HG03378 (cell line): ENCODE measurements at regions not wholly inside any gene's neighbourhood (a gene's known extent, or its start where the extent isn't known, plus 50 kb on each side); places are given as distances from the start of the nearest gene placed in this dataset.

Experiments used
- ATAC-seq: cut with Tn5 transposase; IDR thresholded peaks from one replicate; pipeline ENCODE4 v1.9.1; 2021; ENCODE audit warnings: mild to moderate bottlenecking, moderate library complexity; ENCODE audit not compliant: unreplicated experiment

DNA sequence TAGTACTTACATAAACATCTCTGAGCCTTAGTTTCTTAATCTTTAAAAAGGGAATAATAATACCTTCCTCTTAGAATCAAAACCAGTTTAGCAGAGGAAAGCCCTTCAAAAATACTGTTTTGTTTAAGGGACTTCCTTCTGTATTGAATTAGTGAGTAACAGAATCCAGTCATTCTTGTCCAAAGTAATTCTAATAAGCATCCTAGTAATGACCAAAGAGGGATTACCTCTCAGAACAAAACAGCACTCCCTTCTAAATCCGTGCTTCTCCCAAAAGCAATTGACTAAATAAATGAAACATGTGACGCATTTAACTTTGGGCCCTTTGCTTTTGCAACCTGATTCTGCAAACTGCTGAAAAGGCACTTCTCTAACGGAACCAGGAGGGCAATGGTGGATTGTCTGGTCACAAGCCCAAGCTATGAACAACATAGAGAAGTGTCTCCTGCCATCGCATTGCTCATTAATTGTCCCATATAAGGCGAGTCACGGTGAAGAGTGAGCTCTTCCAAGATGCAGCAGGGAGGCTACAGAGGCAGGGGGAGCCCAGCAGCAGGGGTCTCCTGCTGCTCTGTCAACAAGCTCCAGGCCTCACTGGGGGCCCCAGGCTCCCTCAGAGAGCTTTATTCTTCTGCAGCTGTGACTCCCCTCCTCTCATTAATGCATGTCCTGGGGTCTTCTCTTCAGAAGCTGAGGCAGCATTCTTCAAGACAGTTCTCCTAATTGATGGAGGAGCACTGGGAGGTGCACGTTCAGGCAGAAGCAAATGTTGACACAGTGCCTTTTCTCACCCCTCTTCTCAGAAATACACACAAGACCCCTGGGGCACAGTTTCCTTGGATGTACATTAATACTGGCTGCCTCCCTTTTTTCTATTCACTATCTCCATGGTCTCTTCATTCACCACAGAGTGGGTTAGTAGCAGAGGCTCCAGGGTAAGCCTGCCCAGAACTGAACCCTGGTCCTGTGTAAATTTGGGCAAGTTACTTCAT is 419.6 kb upstream of the RASGEF1B start:
- no peak for ATAC-seq

DNA sequence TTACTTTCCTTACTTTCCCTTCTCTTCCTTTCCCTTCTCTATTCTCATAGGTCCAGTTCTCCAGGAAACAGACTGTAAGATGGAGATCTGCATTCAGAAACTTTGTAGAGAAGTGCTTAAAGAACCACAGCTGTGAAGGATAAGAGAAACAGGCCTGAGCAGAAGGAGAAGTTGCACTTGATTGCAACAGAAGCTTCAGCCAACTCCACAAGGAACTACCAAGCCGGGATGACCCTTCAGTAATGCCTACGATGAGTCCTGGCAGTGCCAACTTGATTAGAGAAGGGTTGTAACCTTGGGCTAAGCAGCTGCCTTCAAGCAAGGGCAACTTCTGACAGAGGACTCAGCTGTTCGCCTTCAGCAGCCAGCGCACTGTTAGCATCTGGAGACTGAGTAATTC is 413.3 kb upstream of the RASGEF1B start:
- no peak for ATAC-seq

DNA sequence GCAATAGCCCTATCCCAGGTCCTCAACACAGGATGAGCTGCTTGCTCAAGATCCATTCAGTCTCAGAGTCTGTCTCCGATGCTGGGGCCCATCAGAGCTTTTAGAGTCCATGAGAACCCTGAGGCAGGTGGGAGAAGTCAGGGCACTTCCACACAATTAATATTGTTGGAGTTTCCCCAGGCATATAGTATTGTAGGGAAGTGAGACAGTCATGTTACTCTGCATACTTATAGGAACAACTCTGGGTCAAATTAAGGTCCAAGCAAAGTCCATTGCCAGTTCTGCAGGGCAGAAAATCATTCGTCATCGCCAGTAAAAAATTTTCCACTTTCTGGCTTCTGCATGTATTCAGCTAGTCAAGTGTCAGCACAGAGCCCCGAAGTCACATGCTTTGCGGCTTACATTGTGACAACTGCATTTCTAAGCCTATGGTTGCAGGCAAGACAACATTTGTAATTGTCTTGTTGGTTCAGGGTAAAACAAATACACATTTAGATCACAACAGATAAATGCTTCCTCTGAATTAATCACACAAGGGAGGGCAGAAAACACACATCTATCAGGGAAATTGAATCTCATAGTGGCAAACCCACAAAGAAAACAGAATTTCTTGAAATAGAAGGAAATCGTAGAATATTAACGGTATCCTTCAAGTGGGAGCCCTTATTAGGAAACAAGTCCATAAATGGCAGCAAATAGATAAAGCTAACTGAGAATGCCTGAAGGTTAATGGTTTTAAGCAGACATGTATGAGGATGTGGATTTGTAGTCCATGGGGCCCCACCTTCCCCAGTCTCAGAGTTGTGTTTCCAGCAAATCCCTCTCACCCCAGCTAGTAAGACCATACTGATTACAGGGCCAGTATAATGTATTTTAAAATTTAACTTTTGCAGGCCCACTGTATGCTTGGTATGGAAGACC is 412.1 kb upstream of the RASGEF1B start:
- ATAC-seq: no peak

DNA sequence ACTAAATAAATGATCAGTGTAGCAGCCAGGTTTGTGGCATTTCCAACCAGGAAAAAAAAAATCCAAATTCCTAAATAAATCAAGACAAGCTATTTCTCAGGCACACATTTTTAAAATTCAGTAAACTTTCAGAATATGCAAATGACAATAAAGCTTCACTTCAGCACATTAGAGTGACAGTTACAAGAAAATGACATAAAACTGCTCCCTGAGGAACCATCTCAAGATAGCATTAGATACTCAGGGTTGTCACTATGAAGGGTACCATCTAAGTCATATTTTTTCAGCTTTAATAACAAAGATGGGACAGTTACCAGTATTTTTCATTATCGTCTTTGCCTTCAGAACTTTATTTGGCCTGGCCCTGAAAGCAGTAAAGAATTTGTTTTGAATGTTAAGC is 411.3 kb upstream of the RASGEF1B start:
- no peak for ATAC-seq

DNA sequence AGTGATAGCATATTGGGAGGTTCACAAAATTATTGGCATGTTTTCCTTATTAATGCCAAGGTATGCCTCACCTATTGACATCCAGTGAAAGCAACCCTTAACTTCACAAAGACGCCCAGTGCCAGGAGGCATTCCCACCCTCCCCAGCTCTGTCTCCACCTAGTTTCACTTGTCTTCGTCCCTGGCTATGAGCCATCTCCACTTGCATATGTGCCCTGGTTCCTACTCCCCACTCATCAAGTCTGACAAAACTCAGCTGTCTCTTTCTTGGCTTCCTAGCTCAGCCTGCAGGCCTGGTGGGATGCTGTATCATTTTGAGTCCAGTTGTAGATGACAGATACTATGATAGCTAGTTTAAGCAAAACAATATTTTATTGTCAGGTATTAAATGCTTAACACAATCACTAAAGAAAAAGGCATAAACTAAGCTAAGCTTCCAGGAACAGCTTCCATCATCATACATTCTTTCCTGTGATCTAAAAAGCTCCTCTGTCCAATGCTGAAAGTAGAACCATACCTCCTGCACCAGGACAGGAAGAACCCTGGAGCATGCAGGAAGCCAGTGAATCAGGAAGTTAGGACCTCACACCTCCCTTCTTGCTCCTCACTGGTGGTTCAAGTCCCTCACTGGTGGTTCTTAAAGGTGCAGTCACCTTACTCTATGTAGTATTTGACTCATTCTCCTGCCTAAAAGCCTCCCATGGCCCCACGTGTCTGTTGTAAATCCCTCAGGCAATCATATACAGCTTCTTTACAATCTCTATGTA is 410.3 kb upstream of the RASGEF1B start:
- no peak for ATAC-seq

DNA sequence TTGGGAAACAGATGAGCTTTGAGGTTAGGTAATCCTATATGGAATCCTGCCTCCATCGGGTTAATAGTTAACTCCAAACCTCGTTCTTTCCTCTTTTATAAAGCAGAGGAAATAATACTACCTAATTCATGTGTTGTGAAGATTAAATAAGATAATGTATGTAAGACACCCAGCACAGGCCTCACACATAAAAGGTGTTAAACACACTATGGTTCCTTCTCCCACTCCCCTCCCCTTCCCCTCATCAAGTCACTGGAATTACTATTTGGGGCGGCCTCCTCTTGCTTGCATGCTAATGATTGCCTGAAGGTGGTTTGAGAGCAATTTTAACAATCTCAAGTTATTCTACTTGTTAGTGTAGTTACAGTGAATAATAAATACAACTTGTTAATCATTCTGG is 404.4 kb upstream of the RASGEF1B start:
- no peak for ATAC-seq

DNA sequence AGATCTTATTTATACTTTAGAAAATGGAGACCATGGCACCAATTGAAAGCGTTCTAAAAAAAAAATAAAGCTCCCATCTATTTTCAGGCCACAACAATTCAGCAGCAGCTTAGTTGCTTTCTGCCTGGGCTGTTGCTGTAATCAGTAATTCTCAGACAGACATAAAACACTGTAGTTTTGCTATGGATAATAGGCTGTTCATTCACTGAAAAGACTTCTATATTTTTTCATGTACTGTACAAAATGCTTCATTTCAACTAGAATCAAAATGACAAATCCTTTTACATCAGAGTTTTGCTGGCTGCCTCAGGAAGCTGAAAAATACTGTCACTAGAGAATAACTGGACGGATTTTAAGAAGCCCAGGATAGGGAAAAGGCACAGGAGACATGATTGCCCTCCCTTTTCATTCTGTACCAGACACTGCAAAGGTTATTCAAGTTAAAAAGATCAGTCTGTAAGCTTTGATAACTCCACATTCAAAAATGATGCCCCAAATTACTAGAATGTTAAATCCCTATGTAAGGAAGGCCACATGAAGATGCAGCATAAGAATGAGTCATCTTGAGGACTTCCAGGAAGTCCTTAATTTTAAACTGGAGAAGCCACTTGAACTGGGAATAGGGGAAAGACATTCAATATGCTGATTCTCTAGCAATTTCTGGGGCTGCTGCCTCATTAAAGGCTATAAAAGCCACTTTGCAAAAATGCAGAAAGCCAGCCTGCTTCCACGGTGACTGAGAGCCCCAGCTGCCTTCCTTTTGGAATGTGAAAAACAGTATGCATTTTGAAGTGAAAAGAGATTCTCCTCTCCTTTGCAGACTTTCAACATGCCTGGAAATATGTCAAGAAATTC is 403.2 kb upstream of the RASGEF1B start:
- ATAC-seq: no peak

DNA sequence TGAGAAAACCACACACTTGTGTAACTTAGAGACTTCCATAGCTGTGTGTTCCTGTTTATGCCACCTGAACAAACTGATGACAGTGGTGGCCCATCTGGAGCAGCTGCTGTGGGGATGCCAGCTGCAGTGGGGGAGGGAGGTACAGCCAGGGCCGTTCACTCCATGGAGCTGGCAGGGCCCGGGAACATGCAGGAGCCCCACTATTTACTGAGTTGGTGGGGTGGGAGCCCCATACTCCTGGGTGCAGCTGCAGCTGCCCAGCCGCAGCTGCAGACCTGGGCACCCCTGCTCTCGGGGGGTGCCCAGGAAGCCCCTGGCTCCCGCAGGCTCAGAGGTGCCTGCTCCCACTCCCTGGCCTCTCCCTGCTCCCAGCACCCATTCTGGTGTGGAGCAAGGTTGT is 398.6 kb upstream of the RASGEF1B start:
- ATAC-seq: no peak

DNA sequence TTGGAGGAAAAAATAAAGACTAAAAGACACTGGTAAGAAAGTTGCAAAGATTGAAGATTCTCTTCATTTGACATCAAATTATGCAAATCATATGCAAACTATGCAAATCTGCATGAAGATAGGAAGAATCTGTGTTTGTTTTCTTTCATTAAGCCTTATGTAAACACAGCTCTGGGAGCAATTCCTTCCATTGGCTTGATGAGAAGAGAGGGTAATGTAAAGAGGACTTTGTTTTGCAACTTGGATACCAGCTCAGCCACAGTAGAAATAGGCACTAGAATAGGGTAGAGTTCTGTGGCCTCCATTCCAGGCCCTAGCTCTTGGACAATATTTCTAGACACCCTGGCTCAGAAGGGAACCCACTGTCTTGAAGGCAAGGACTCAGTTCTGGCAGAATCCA is 388.4 kb upstream of the RASGEF1B start:
- no peak for ATAC-seq

DNA sequence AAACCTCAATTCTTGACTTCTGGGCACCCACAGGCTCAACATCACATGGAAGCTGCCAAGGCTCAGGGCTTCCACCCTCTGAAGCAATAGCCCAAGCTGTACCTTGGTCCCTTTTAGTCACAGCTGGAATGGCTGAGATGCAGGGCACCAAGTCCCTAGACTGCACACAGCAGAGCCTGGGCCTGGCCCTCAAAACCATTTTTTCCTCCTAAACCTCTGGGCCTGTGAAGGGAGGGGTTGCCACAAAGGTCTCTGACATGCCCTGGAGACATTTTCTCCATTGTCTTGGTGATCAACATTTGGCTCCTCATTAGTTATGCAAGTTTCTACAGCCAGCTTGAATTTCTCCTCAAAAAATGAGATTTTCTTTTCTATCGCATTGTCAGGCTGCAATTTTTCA is 382.7 kb upstream of the RASGEF1B start:
- no peak for ATAC-seq

DNA sequence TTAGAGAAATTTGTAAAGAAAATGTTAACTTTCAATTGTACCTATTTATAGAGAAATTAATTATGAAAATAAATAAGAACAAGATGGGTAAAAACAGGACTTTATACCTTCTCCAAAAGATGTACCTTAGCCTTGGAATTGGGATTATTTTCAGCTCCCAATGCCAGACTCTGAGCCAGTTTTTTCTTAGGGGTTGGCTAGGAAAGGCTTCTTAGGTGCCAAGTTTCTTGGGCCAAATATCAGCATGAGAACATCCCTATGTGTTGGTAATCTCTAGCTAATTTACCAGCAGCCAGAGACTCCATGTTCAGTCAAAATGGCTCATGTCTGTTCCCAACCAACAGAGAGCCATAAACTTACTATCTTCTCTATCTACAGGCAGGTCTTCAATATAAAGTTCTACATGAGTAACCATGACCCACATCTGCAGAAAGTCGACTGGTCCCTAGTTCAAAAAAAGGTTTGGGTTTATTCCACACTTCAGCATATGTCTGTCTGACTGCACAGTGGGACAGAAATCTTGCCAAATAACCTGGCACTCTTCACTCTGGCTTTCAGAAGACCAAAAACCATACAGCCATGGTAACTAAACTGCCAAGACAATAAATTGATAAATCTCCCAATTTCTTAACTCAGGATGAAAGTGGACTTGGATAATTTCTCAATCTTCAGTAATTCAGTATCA is 380.5 kb upstream of the RASGEF1B start:
- ATAC-seq: no peak

DNA sequence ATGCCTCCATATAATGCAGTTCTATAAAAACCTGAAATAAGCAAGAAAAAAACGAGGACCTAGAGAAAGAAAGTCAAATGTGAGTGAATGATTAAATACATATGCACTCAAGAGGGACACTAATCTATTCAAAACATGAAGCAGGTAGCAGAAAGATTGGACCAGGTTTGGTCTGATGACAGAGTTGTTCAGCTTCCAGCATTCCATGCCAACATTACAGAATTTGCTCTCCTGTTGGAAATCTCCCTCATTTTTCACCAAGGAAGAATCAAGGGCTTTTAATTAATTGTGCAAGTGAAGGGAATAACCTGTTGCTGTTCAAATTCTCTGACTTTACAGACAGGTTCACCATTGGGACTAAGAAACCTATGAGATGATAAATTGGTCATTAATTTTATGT is 379.0 kb upstream of the RASGEF1B start:
- no peak for ATAC-seq

DNA sequence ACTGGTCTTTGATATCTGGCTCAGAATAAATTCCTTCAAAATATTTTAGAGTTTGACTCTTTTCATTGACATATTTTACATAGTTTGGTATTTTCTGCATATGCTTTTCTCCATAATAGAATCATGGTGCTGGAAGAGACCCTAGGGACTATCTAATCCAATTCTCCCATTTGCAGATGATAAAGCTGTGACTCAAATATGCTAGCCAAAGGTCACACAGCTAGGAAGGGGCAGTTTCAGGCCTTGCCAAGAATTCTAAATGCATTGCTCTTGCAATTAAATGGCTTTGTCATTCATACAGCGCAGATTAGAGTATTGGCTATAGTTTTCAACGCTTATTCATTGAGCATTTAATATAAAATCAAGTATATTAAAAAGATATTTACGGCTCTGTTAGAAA is 374.1 kb upstream of the RASGEF1B start:
- ATAC-seq: no peak

DNA sequence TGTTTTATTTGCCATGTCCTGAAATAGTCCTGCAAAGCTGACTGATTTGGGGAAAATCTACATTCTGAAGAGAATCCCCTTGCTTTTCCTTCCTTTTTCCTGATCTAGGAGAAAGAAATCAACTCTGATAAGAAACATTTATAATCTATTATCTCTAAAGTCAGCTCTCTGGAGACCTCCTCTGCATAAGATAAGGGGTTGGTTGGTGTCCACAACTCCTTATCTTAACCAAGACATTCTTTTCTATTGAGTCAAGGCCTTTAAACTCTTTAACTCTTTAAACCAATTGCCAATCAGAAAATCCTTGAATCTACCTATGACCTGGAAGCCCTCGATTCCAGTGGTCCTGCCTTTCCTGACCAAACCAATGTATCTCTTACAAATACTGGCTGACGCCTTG is 373.6 kb upstream of the RASGEF1B start:
- no peak for ATAC-seq

DNA sequence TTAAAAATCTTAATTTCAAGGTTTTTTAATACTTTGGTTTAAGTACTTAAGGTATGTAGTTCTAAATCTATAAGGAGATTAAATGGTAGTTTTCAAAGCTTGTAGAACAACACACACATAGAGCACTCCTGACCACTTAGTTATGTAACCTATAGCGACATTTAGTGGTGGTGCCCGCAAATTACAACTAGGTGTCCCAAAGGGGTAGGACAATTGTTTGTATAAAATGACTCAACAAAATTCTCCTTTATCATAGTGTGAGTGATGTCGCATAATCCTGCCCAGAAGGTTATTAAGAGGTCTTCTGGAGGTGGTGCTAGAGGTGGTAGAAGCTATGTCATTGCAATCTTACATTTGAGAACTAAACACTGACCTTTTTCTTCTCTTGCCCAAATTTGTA is 373.0 kb upstream of the RASGEF1B start:
- ATAC-seq: peak; percentile 88

DNA sequence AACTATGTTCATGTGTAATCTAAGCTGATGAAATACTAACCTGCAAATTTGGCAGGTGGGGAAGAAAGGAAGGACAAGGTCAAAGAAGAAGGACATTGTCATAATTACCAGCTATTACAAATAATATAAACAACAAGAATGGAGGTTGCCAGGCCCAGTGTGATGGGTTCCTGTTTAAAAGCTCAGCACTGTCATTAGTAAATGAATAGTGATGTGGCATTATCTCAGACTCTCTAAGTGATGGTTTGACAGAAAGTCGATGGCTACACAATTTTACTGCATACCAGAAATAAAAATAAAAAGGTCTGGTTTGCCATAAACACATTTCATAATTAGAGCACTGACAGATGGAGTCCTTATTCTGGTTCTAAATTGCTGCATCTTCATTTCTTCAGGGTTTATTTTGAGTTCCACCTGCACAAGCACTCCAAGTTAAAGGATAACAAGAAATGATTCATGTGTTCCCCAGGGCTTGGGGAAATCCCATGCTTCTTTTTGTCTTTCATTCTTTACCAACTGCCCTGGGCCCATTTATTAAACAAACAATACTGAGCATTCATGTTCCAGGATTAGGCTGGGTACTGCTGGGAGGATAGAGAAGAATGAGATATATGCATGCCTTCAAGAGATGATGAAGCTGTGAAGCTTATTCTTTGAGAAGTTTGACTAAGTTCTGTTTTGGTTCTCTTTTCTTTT is 367.8 kb upstream of the RASGEF1B start:
- ATAC-seq: peak; percentile 78

DNA sequence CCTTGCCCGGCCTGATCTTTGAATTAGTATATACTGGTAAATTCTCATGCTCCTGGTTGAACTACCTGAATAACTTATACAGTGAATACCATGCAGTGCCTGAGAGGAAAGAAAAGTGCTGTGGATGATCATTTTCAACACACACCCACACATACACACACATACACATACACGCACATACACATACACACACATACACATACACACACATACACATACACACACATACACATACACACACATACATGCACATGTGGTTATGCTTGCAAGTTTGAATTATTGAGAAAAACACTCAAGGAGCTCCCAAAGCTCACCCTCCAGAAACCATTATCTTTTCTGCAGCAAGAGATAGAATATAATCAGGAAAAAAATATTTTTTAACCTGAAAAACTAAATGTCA is 366.9 kb upstream of the RASGEF1B start:
- no peak for ATAC-seq

DNA sequence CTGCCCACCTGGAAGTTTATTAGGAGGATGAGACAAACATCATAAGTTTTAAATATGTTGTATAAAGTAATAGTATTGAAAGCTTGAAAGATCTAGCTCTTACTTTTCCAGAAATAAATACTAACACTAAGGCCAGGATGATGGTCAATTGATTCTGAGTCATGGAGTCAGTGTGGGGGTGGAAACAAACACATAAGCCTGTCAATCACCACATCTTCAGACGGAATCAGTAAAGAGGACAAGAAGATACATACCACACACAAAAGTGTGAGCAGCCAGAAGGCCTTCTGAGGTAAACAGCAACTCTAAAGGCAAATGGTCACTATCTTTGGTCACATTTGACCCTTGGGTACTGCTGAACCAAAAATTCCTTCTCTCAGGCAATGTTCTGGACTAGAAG is 365.0 kb upstream of the RASGEF1B start:
- ATAC-seq: no peak

DNA sequence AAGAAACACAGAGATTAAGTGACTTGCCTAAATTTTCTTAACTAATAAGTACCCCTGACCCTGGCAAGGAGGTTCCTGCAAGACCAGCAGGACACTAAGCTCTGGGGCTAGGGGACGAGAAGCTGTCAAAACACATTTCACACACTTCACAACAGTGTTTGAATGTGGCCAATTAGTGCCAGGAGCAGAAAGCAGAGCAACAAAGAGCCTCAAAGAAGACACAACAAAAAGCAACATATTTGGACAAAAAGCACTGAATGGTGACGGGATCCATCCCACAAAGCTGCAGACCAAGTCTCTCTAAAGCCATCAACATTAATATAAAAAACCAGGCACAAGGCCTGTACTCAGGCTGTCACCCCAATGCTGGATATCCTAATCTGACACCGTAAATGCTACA is 361.9 kb upstream of the RASGEF1B start:
- ATAC-seq: no peak
